ENCODE measurements at regions not wholly inside any gene's neighbourhood (a gene's known extent, or its start where the extent isn't known, plus 50 kb on each side); places are given as distances from the start of the nearest gene placed in this dataset.
"Not testable (repeated sequence)": the region's sequence is repeated elsewhere in the genome, so short reads cannot be mapped to it uniquely, and the experiment has no call there.

DNA sequence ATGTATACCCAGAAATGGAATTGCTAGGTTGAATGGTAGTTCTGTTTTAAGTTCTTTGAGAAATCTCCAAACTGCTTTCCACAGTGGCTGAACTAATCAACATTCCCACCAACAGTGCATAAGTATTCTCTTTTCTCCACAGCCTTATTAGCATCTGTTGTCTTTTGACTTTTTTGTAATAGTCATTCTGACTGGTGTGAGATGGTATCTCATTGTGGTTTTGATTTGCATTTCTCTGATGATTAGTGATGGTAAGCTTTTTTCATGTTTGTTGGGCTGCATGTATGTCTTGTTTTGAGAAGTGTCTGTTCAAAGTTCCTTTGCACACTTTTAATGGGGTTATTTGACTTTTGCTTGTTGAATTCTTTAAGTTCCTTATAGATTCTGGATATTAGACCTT, 52.4 kb upstream of the EHHADH start:
- not testable (repeated sequence) for DNase-seq

- no peak for DNase-seq
Observed at GRCh38 chr3:185306847-185307246, 53.0 kb upstream of the EHHADH start.

- peak in 2 of 58 donors; percentile 2 for DNase-seq
Observed at GRCh38 chr3:185308126-185308754, 54.4 kb upstream of the EHHADH start.

DNA sequence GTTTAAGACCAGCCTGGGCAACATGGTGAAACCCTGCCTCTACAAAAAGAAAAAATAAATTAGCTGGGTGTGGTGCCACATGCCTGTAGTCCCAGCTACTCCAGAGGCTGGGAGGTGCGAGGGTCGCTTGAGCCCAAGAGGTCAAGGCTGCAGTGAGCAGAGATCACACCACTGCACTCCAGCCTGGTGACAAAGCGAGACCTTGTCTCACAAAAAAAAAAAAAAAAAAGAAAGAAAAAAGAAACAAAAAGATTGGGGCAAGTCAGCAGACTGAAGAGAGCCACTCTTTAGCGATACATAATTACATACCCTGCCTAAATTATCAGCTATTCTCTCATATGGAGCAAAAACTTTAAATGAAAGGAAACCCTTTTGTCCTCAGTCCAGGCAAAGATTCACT, 53.6 kb upstream of the MAP3K13 start:
- no peak for DNase-seq

DNA sequence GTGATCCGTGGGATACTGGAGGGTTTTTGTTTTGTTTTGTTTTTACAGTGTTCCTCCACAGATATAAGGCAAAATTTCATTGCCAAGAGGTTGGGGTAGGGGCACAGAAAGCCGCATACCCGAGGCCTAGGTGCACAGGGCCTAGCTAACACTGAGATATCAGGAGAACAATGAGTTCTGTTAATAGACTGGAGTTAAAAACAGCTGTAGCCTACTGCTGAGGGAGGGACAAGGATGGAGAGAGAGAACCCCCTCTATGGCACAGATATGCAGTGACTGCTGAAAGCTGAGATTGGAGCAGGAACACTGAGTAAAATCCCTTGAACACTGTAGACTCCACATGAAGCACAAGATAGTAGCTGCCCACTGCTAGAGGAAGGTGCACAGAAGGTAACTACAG, 53.1 kb upstream of the MAP3K13 start:
- DNase-seq: no peak

DNA sequence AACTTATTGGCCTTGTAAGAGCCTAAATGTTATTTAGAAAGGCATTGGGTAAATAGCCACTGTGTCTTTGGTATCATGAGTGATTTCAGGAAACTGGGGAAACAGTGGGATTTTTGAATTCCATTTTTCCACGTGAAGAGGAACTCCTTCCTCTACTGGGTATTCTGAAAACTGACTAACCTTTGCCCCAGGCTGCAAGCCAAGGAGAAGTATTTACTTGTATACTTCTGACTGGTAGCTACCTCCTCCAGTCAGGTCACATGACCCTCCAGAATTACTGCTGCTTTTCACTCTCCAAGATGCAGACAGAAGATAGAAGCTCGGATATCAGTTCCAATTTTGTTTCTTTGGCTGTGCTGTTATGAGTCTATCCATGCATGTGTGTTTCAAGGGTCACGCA, 50.9 kb upstream of the MAP3K13 start:
- DNase-seq: no peak

All from anterior cingulate cortex (tissue), 58 donors.